ENCODE measurements at regions not wholly inside any gene's neighbourhood (a gene's known extent, or its start where the extent isn't known, plus 50 kb on each side); places are given as distances from the start of the nearest gene placed in this dataset.

DNA sequence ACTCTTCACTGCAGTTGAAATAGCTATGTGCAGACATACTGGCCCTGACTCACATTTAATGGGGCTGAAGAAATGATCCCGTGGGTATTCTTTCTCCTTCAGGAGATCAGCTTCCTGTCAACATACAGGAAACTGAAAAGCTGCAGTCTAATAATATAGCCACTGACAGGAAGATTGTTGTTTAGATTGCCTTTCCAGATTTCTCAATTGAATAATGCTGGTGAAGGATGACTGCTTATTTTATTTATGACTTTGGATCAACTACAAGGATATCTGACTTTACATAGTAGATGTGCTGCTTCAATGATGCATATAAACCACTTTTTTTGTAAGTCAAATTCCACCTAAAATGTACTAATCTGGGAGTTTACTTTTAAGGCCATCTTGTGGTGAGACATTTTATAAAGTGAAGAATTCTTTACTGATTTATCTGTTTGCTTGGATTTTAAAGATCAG is 93.4 kb upstream of the MAP4K3 start:
- Histone ChIP-seq H3K79me2 (ENCODE audit: low read length) (no peaks in the 10 kb centered on the region), H3K27ac (ENCODE audit: low read length) (no peak overlapping the region), H3K4me3 (ENCODE audit: low read length) (no peak overlapping the region), H3F3A (ENCODE audit: insufficient read depth, low read length) (no peaks in the 10 kb centered on the region), H3K9me3 (replicated peaks; ENCODE audit: insufficient read depth, low read length) (no peaks in the 10 kb centered on the region), H4K20me1 (ENCODE audit: insufficient read depth, low read length) (no peaks in the 10 kb centered on the region), H3K9ac (ENCODE audit: low read length) (no peak overlapping the region), H3K4me1 (ENCODE audit: low read length) (no peaks in the 10 kb centered on the region), H3K27me3 (replicated peaks; ENCODE audit: insufficient read depth, low read length) (no peaks in the 10 kb centered on the region), H3K4me2 (ENCODE audit: low read depth, low read length) (no peak overlapping the region), H3K9me2 (replicated peaks; ENCODE audit: insufficient read depth, low read length) (no peaks in the 10 kb centered on the region), H2AFZ (ENCODE audit: low read length) (no peak overlapping the region), H3K36me3 (replicated peaks; ENCODE audit: insufficient read depth, low read length) (no peaks in the 10 kb centered on the region)
- TF ChIP-seq CTCF (IDR thresholded peaks at IDR 0.05; ENCODE audit: low read length) (no peak), EZH2 (optimal IDR thresholded peaks at IDR 0.05; ENCODE audit: low read depth, low read length) (no peak), EZH2phosphoT487 (IDR thresholded peaks at IDR 0.05; ENCODE audit: low read length) (no peak)
- no peak for DNase-seq

DNA sequence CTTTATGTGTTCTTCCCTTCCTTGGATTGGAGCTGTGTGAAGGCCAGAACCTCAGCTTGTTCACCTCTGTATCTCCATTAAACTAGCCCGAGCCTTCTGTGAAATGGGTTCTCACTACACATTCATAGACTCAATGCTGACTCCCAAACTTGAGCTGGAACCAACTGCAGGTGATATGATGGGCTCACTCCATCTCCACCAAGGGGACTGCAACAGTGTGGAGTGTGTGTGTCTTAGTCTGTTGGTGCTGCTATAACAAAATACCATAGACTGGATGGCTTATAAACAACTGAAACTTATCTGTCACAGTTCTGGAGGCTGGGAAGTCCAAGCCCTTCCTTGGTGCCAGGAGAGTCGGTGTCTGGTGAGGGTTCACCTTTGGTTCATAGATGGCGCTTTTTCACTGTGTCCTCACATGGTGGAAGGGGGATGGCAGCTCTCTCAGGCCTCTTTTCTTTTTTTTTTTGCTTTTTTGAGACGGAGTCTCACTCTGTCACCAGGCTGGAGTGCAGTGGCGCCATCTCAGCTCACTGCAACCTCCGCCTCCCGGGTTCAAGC is 94.2 kb upstream of the MAP4K3 start:
- Histone ChIP-seq H3K79me2 (ENCODE audit: low read length) (no peaks in the 10 kb centered on the region), H3K27ac (ENCODE audit: low read length) (no peak overlapping the region), H3K27me3 (replicated peaks; ENCODE audit: insufficient read depth, low read length) (no peaks in the 10 kb centered on the region), H3K4me1 (ENCODE audit: low read length) (no peaks in the 10 kb centered on the region), H3K4me3 (ENCODE audit: low read length) (no peak overlapping the region), H3K4me2 (ENCODE audit: low read depth, low read length) (no peak overlapping the region), H3K36me3 (replicated peaks; ENCODE audit: insufficient read depth, low read length) (no peaks in the 10 kb centered on the region), H4K20me1 (ENCODE audit: insufficient read depth, low read length) (no peaks in the 10 kb centered on the region), H3K9me2 (replicated peaks; ENCODE audit: insufficient read depth, low read length) (no peaks in the 10 kb centered on the region), H3K9me3 (replicated peaks; ENCODE audit: insufficient read depth, low read length) (no peaks in the 10 kb centered on the region), H2AFZ (ENCODE audit: low read length) (no peak overlapping the region), H3F3A (ENCODE audit: insufficient read depth, low read length) (no peaks in the 10 kb centered on the region), H3K9ac (ENCODE audit: low read length) (no peak overlapping the region)
- TF ChIP-seq EZH2phosphoT487 (IDR thresholded peaks at IDR 0.05; ENCODE audit: low read length): no peak
- TF ChIP-seq EZH2 (optimal IDR thresholded peaks at IDR 0.05; ENCODE audit: low read depth, low read length): no peak
- no peak for TF ChIP-seq CTCF (IDR thresholded peaks at IDR 0.05; ENCODE audit: low read length)
- no peak for DNase-seq

- H2AFZ ChIP-seq (ENCODE audit: low read length): no peak overlapping the region
- H3K4me1 ChIP-seq (ENCODE audit: low read length): no peaks in the 10 kb centered on the region
- H3K4me3 ChIP-seq (ENCODE audit: low read length): no peak overlapping the region
- H3K27ac ChIP-seq (ENCODE audit: low read length): no peak overlapping the region
- H3K9ac ChIP-seq (ENCODE audit: low read length): no peak overlapping the region
- H3K4me2 ChIP-seq (ENCODE audit: low read depth, low read length): no peak overlapping the region
- H4K20me1 ChIP-seq (ENCODE audit: insufficient read depth, low read length): no peaks in the 10 kb centered on the region
- DNase-seq: no peak
- H3K27me3 ChIP-seq (replicated peaks; ENCODE audit: insufficient read depth, low read length): no peaks in the 10 kb centered on the region
- H3F3A ChIP-seq (ENCODE audit: insufficient read depth, low read length): no peaks in the 10 kb centered on the region
- H3K36me3 ChIP-seq (replicated peaks; ENCODE audit: insufficient read depth, low read length): no peaks in the 10 kb centered on the region
- TF ChIP-seq CTCF (IDR thresholded peaks at IDR 0.05; ENCODE audit: low read length) (no peak), EZH2 (optimal IDR thresholded peaks at IDR 0.05; ENCODE audit: low read depth, low read length) (no peak), EZH2phosphoT487 (IDR thresholded peaks at IDR 0.05; ENCODE audit: low read length) (no peak)
- no peaks in the 10 kb centered on the region for H3K9me2 ChIP-seq (replicated peaks; ENCODE audit: insufficient read depth, low read length)
- H3K79me2 ChIP-seq (ENCODE audit: low read length): no peaks in the 10 kb centered on the region
- H3K9me3 ChIP-seq (replicated peaks; ENCODE audit: insufficient read depth, low read length): no peaks in the 10 kb centered on the region
Observed at GRCh38 chr2:39532933-39533332, 95.8 kb upstream of the MAP4K3 start.
